GM19438 (cell line): ENCODE measurements at regions not wholly inside any gene's neighbourhood (a gene's known extent, or its start where the extent isn't known, plus 50 kb on each side); places are given as distances from the start of the nearest gene placed in this dataset.

ENCODE experiments used
- ATAC-seq: cut with Tn5 transposase; IDR thresholded peaks from one replicate; pipeline ENCODE4 v1.9.1; 2021; ENCODE audit warnings: low read depth; ENCODE audit not compliant: unreplicated experiment

GRCh38 chr10:58017719-58018367 lies 249.9 kb downstream of the IPMK start:
- no peak for ATAC-seq

- ATAC-seq = no peak
Observed at GRCh38 chr10:58016614-58017013, 251.1 kb downstream of the IPMK start.

DNA sequence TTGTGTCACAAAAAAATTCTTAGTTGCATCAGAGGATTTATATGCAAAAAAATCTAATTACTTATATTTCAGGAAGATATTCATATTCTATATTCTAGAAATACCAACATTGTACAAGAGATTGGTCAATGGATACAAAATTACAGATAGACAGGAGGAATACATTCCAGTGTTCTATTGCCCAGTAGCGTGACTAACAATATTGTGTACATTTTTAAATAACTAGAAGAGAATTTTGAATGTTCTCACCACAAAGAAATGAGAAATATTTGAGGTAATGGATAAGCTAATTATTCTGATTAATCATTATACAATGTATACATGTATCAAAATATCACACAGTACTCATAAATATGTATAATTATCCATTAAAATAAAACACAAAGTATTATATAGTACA lies 253.3 kb downstream of the IPMK start:
- no peak for ATAC-seq

DNA sequence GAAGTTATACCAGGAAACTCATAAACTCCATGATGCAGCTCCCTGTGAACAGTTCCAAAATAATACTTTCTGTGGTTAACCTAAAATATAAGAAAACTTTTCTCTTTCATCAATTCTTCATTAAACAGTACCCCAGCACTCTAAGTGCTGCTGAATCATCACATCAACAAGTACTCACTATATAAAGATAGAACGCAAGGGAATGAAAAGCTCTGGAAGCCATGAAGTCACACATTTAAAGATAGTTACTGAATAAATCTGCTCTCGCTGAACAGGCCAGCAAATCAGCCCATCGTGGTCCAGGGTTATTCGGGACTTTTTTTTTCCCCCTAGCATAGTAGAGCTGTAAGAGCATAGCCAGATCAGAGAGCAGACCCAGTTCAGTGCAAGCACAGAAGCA lies 254.3 kb downstream of the IPMK start:
- ATAC-seq = no peak

DNA sequence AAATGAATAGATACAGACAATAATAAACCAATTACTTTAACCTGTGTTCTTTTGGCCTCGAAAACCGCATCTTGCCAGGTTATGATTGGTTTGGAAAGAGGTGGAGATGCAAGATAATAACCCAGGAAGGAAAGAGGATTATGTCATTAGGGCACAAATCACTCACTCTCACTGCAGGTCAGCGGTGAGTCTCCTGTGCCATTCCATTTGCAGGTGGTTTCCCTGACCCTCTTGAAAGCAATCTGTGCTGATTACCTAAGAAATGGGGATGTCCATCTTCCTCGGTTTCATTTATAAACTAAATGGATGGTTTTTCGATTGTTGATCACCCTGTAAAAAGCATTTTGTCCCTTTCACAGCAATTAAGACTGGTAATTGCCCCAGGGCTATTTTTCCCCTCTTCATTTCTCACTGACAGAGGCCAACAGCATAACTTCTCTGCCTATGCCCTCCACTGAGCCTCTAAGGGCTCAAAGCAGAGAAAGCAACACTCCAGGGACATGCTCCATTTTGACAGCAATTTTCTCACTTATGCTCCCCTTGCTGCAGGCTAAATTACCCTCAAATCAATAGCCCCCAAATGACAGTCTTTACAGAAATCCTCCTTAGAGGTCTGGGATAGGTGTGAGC lies 257.5 kb downstream of the IPMK start:
- no peak for ATAC-seq

- no peak for ATAC-seq
Observed at GRCh38 chr10:58003945-58004344, 263.7 kb downstream of the IPMK start.

DNA sequence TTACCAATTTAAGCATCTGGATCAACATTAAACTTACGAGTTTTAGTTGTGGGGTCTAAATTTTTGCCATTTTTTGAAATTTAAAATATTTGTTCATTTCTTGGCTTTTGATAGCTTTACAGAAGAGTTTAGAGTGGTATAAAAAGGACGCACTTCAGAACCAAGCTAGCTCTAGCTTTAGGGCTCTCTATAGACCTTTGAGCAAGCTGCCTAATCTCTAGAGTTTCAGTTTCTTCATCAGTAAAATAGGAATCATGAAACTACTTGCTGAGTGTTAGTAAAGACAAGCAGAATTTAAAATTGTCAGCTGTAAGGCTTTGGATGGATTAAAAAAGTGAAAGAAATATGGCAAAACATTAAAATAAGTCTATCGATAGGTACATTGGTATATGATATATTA lies 266.5 kb downstream of the IPMK start:
- ATAC-seq = no peak

- no peak for ATAC-seq
Observed at GRCh38 chr10:57996536-57996935, 271.2 kb downstream of the IPMK start.

GRCh38 chr10:57993302-57993701 lies 274.4 kb downstream of the IPMK start:
- ATAC-seq = no peak

- no peak for ATAC-seq
Observed at GRCh38 chr10:57992321-57993077, 275.2 kb downstream of the IPMK start.

GRCh38 chr10:57988964-57989363 lies 278.7 kb downstream of the IPMK start:
- ATAC-seq = no peak

DNA sequence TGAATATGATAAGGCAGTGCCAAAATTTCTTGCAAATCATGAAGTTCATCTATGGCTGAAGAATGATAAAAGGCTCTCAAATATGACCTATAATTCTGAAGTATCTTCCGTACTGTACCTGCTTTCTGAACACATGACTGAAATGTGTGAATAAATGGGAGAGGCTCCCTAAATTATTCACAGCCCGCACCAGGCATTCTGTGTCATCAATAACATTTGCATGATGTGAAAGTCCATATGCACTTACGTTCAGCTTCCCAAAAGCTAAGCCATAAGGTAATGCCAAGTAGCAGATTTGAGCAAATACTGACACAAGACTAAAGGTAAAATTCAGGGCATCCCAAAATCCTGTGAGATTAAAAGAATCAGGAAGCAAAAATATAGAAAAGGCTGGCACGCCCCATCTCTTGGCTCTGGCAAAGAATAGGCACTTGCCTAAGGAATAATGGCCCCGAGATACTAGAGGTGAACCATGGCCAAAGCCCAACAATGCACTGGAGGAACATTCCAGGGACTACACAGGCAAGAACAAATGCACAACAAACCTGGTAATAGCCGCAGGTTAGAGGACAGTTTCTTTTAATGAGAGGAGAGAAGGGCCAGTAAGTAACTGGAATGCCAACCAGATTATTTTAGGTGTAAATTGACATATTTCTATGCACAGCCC lies 280.5 kb downstream of the IPMK start:
- ATAC-seq = no peak

- no peak for ATAC-seq
Observed at GRCh38 chr10:57986422-57986821, 281.3 kb downstream of the IPMK start.

- no peak for ATAC-seq
Observed at GRCh38 chr10:57983281-57983791, 284.4 kb downstream of the IPMK start.

DNA sequence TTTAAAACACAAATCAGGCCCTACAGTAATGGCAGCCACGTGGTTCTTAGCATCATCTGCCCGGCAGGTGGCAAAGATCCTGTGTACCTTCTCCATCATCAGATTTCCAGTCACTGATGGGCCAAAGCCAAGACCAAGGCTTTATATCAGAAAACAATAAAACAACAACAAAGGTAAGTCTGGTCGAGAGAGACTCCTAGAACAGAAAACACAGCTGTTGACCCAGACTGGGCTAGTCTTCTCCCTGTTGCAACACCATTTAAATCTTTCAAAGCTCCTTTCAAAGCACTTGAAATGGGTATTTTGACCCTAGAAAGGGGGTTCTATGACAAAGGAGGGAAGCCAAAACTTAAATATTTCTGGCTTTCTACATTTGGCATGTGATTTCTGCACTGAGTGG lies 285.6 kb downstream of the IPMK start:
- no peak for ATAC-seq

- ATAC-seq = no peak
Observed at GRCh38 chr10:57979956-57980355, 287.7 kb downstream of the IPMK start.

DNA sequence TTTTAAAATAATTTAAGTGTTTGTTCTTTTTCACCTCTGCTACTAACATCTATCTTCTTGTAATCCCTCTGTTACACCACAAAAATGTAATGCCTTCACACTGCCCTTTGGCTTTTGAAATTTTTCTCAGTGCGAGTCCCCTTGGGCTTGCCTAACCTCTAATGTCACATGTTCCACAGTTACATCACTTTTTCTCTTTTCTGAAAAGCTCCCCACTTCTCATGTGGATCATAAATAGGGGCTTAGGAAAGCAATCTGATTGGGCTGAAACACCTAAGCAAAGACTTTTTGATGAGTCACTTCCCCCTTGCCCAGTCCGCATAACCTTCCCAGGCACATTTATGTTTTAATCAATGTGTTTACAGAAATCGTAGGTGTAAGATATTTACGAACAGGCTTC lies 288.2 kb downstream of the IPMK start:
- ATAC-seq = no peak

DNA sequence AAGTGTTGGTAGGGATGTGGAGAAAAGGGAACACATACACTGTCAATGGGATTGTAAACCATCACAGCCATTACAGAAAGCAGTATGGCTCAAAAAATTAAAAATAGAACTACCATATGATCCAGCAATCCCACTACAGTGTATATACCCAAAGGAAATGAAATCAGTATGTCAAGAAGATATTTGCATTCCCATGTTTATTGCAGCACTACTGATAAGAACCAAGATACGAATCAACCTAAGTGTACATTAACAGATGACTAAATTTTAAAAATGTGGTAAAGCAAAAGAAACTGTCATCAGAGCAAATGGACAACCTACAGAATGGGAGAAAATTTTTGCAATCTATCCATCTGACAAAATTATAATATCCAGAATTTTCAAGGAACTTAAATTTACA lies 290.4 kb downstream of the IPMK start:
- ATAC-seq = no peak

DNA sequence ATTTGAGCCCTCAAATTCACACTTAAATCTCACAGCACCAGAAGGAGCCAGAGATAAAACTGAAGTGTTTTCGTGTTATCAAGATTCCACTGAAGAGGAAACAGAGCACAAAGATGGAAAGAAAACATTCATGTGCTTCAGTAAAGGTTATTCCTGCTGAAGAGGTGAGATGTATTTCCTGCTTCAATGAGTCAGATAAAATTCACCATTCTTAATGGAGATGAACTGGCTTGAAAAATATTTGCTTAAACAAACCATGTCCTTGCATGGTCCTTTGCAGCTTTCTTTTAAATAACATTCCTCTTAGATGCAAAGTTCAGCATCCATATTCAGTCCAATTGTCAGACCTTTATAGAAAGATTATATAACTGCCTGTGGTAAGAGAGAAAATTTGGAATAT lies 294.2 kb downstream of the IPMK start:
- ATAC-seq = no peak

- no peak for ATAC-seq
Observed at GRCh38 chr10:57972783-57973182, 294.9 kb downstream of the IPMK start.

- ATAC-seq = no peak
Observed at GRCh38 chr10:57968328-57969016, 299.2 kb downstream of the IPMK start.
